IPS DF 6.9 (cell line): ENCODE measurements at regions not wholly inside any gene's neighbourhood (a gene's known extent, or its start where the extent isn't known, plus 50 kb on each side); places are given as distances from the start of the nearest gene placed in this dataset.

Source experiments
- DNase-seq: peaks from one replicate; pipeline ENCODE4 v3.0.0-alpha.2; 2013; ENCODE audit warnings: low read depth, low spot score
- H3K27ac ChIP-seq: one replicate; pipeline ENCODE4 v1.5.1; 2013; ENCODE audit warnings: low read length, control low read depth
- H3K27me3 ChIP-seq: 2 replicates; pipeline ENCODE4 v1.6.1; 2013; ENCODE audit warnings: mild to moderate bottlenecking, low read length; ENCODE audit not compliant: control insufficient read depth, insufficient read depth
- H3K36me3 ChIP-seq: 2 replicates; pipeline ENCODE4 v1.6.1; 2013; ENCODE audit warnings: low read length; ENCODE audit not compliant: control insufficient read depth, insufficient read depth
- H3K4me1 ChIP-seq: 2 replicates; pipeline ENCODE4 v1.6.1; 2013; ENCODE audit warnings: low read length; ENCODE audit not compliant: control insufficient read depth, insufficient read depth
- H3K4me3 ChIP-seq: 2 replicates; pipeline ENCODE4 v1.5.1; 2013; ENCODE audit warnings: mild to moderate bottlenecking, low read length
- H3K9me3 ChIP-seq: 2 replicates; pipeline ENCODE4 v1.6.1; 2013; ENCODE audit warnings: low read length, inconsistent platforms; ENCODE audit not compliant: control insufficient read depth, insufficient read depth
- WGBS: extraction: QIAGEN DNeasy Blood & Tissue Kit; methylation state at CpG from one replicate; pipeline ENCODE4 v1.1.7; 2013; ENCODE audit warnings: mixed read lengths, missing lambda C conversion rate; ENCODE audit not compliant: insufficient read length, insufficient coverage; 5-methylcytosine and 5-hydroxymethylcytosine counted together

GRCh38 chr15:94965593-94965992 lies 734.2 kb downstream of the MCTP2 start:
- Histone ChIP-seq H3K27me3 (no peaks in the 10 kb centered on the region), H3K36me3 (no peaks in the 10 kb centered on the region), H3K4me1 (no peaks in the 10 kb centered on the region), H3K9me3 (no peaks in the 10 kb centered on the region), H3K27ac (no peak overlapping the region), H3K4me3 (no peak overlapping the region)
- no peak for DNase-seq
- WGBS: no CpG with 5 or more reads among the region's 3 CpGs

- no peaks in the 10 kb centered on the region for H3K36me3 ChIP-seq
- no CpG with 5 or more reads among the region's 5 CpGs for WGBS
- no peaks in the 10 kb centered on the region; the same call in 1 of the 2 replicates for H3K4me1 ChIP-seq
- H3K4me3 ChIP-seq: no peak overlapping the region
- no peaks in the 10 kb centered on the region for H3K27me3 ChIP-seq
- no peak for DNase-seq
- H3K9me3 ChIP-seq: no peaks in the 10 kb centered on the region
- H3K27ac ChIP-seq: no peak overlapping the region
Observed at GRCh38 chr15:94968133-94968532, 736.8 kb downstream of the MCTP2 start.

- H3K9me3 ChIP-seq: no peaks in the 10 kb centered on the region
- no peak overlapping the region for H3K4me3 ChIP-seq
- no peak overlapping the region for H3K27ac ChIP-seq
- H3K4me1 ChIP-seq: no peaks in the 10 kb centered on the region; the same call in 1 of the 2 replicates
- no peaks in the 10 kb centered on the region for H3K36me3 ChIP-seq
- no peak for DNase-seq
- WGBS: no CpG with 5 or more reads among the region's 1 CpG
- H3K27me3 ChIP-seq: no peaks in the 10 kb centered on the region
Observed at GRCh38 chr15:94970096-94970495, 738.7 kb downstream of the MCTP2 start.

GRCh38 chr15:94970802-94971201 lies 739.4 kb downstream of the MCTP2 start:
- Histone ChIP-seq H3K27ac (no peak overlapping the region), H3K4me1 (no peaks in the 10 kb centered on the region; the same call in 1 of the 2 replicates), H3K27me3 (no peaks in the 10 kb centered on the region), H3K36me3 (no peaks in the 10 kb centered on the region), H3K4me3 (no peak overlapping the region), H3K9me3 (no peaks in the 10 kb centered on the region)
- WGBS: no CpG with 5 or more reads among the region's 9 CpGs
- DNase-seq: no peak

- no peaks in the 10 kb centered on the region; the same call in 1 of the 2 replicates for H3K4me1 ChIP-seq
- WGBS: no CpG with 5 or more reads among the region's 2 CpGs
- H3K9me3 ChIP-seq: no peaks in the 10 kb centered on the region
- no peak for DNase-seq
- no peaks in the 10 kb centered on the region for H3K36me3 ChIP-seq
- H3K27me3 ChIP-seq: no peaks in the 10 kb centered on the region
- no peak overlapping the region for H3K27ac ChIP-seq
- no peak overlapping the region for H3K4me3 ChIP-seq
Observed at GRCh38 chr15:94972314-94972713, 741.0 kb downstream of the MCTP2 start.

GRCh38 chr15:94987085-94987484 lies 755.7 kb downstream of the MCTP2 start:
- no peak for DNase-seq
- Histone ChIP-seq H3K9me3 (no peaks in the 10 kb centered on the region), H3K27ac (no peak overlapping the region), H3K27me3 (no peaks in the 10 kb centered on the region), H3K4me3 (no peak overlapping the region), H3K36me3 (no peaks in the 10 kb centered on the region), H3K4me1 (no peaks in the 10 kb centered on the region)
- WGBS: no CpG with 5 or more reads among the region's 1 CpG

GRCh38 chr15:94991718-94992117 lies 760.4 kb downstream of the MCTP2 start:
- no peaks in the 10 kb centered on the region for H3K9me3 ChIP-seq
- H3K4me3 ChIP-seq: no peak overlapping the region
- no peak overlapping the region for H3K27ac ChIP-seq
- H3K27me3 ChIP-seq: no peaks in the 10 kb centered on the region
- no peak for DNase-seq
- no CpG with 5 or more reads among the region's 8 CpGs for WGBS
- H3K36me3 ChIP-seq: no peaks in the 10 kb centered on the region
- H3K4me1 ChIP-seq: no peaks in the 10 kb centered on the region

GRCh38 chr15:95009635-95010034 lies 778.3 kb downstream of the MCTP2 start:
- H3K36me3 ChIP-seq: no peaks in the 10 kb centered on the region
- WGBS: no CpG with 5 or more reads among the region's 1 CpG
- no peaks in the 10 kb centered on the region for H3K9me3 ChIP-seq
- H3K27ac ChIP-seq: no peak overlapping the region
- no peak overlapping the region for H3K4me3 ChIP-seq
- H3K4me1 ChIP-seq: no peaks in the 10 kb centered on the region
- no peak for DNase-seq
- H3K27me3 ChIP-seq: no peaks in the 10 kb centered on the region

- no peak overlapping the region for H3K4me3 ChIP-seq
Observed at GRCh38 chr15:95013381-95013780, 782.0 kb downstream of the MCTP2 start.

GRCh38 chr15:95016511-95017229 lies 785.3 kb downstream of the MCTP2 start:
- DNase-seq: no peak
- H3K4me3 ChIP-seq: no peak overlapping the region
- no peaks in the 10 kb centered on the region for H3K27me3 ChIP-seq
- H3K27ac ChIP-seq: no peak overlapping the region
- H3K4me1 ChIP-seq: no peaks in the 10 kb centered on the region
- no CpG with 5 or more reads among the region's 2 CpGs for WGBS
- H3K9me3 ChIP-seq: no peaks in the 10 kb centered on the region
- no peaks in the 10 kb centered on the region for H3K36me3 ChIP-seq

More at GRCh38 chr15:95013381-95013780, 782.0 kb downstream of the MCTP2 start:
- Histone ChIP-seq H3K27me3 (no peaks in the 10 kb centered on the region), H3K9me3 (no peaks in the 10 kb centered on the region), H3K27ac (no peak overlapping the region), H3K36me3 (no peaks in the 10 kb centered on the region), H3K4me1 (no peaks in the 10 kb centered on the region)
- no peak for DNase-seq

GRCh38 chr15:95017666-95018328 lies 786.4 kb downstream of the MCTP2 start:
- WGBS: no CpG with 5 or more reads among the region's 4 CpGs
- Histone ChIP-seq H3K4me1 (no peaks in the 10 kb centered on the region), H3K9me3 (no peaks in the 10 kb centered on the region), H3K36me3 (no peaks in the 10 kb centered on the region), H3K27me3 (no peaks in the 10 kb centered on the region), H3K4me3 (no peak overlapping the region), H3K27ac (no peak overlapping the region)
- no peak for DNase-seq
